H9 (cell line): ENCODE measurements at regions not wholly inside any gene's neighbourhood (a gene's known extent, or its start where the extent isn't known, plus 50 kb on each side); places are given as distances from the start of the nearest gene placed in this dataset.

Experiments
- DNase-seq: peaks from one replicate; pipeline ENCODE4 v3.0.0-alpha.2; 2017
- H2AFZ ChIP-seq: one replicate; pipeline ENCODE4 v1.6.1; 2013; ENCODE audit warnings: mild to moderate bottlenecking, low read length, control low read depth, moderate library complexity
- H2AK5ac ChIP-seq: 2 replicates; pipeline ENCODE4 v1.6.1; 2013; ENCODE audit warnings: low read length, control low read depth, mixed read lengths; ENCODE audit not compliant: insufficient read length
- H2BK120ac ChIP-seq: one replicate; pipeline ENCODE4 v1.6.1; 2013; ENCODE audit warnings: low read depth, mild to moderate bottlenecking, low read length, control low read depth, inconsistent platforms; ENCODE audit not compliant: poor library complexity, severe bottlenecking
- H2BK12ac ChIP-seq: 2 replicates; pipeline ENCODE4 v1.6.1; 2013; ENCODE audit warnings: low read length, control low read depth, mixed read lengths, low read depth; ENCODE audit not compliant: insufficient read length
- H2BK15ac ChIP-seq: 2 replicates; pipeline ENCODE4 v1.6.1; 2013; ENCODE audit warnings: low read depth, low read length, control low read depth
- H2BK20ac ChIP-seq: one replicate; pipeline ENCODE4 v1.6.1; 2013; ENCODE audit warnings: low read depth, mild to moderate bottlenecking, low read length, control low read depth, inconsistent platforms; ENCODE audit not compliant: poor library complexity, severe bottlenecking
- H2BK5ac ChIP-seq: 2 replicates; pipeline ENCODE4 v1.6.1; 2013; ENCODE audit warnings: low read length, control low read depth, mixed read lengths; ENCODE audit not compliant: insufficient read length
- H3K14ac ChIP-seq: 2 replicates; pipeline ENCODE4 v1.6.1; 2013; ENCODE audit warnings: low read length, control low read depth; ENCODE audit not compliant: insufficient read depth
- H3K18ac ChIP-seq: 2 replicates; pipeline ENCODE4 v1.6.1; 2013; ENCODE audit warnings: low read depth, mild to moderate bottlenecking, mixed read lengths, low read length, control low read depth; ENCODE audit not compliant: insufficient read length
- H3K23ac ChIP-seq: 2 replicates; pipeline ENCODE4 v1.6.1; 2013; ENCODE audit warnings: low read length, control low read depth, mixed read lengths, low read depth; ENCODE audit not compliant: insufficient read length
- H3K23me2 ChIP-seq: 2 replicates; pipeline ENCODE4 v1.6.1; 2013; ENCODE audit warnings: low read depth, mild to moderate bottlenecking, mixed read lengths, low read length, control low read depth; ENCODE audit not compliant: insufficient read length, poor library complexity, severe bottlenecking
- H3K27ac ChIP-seq: 2 replicates; pipeline ENCODE4 v1.5.1; 2013; ENCODE audit warnings: low read length, control low read depth, mixed read lengths, low read depth; ENCODE audit not compliant: insufficient read length
- H3K27me3 ChIP-seq: 2 replicates; pipeline ENCODE4 v1.6.1; 2013; ENCODE audit warnings: low read length, control low read depth, inconsistent platforms; ENCODE audit not compliant: insufficient read depth
- H3K4ac ChIP-seq: 2 replicates; pipeline ENCODE4 v1.6.1; 2013; ENCODE audit warnings: low read depth, mild to moderate bottlenecking, control low read depth, inconsistent platforms, low read length, moderate library complexity
- H3K4me1 ChIP-seq: 2 replicates; pipeline ENCODE4 v1.6.1; 2013; ENCODE audit warnings: low read length, control low read depth, inconsistent platforms; ENCODE audit not compliant: insufficient read depth
- H3K4me2 ChIP-seq: 2 replicates; pipeline ENCODE4 v1.6.1; 2013; ENCODE audit warnings: low read length, control low read depth, mixed read lengths; ENCODE audit not compliant: insufficient read length, insufficient read depth
- H3K56ac ChIP-seq: 2 replicates; pipeline ENCODE4 v1.6.1; 2013; ENCODE audit warnings: low read depth, mild to moderate bottlenecking, mixed read lengths, low read length, control low read depth; ENCODE audit not compliant: insufficient read length
- H3K79me1 ChIP-seq: 2 replicates; pipeline ENCODE4 v1.6.1; 2013; ENCODE audit warnings: low read depth, mild to moderate bottlenecking, moderate library complexity, low read length, control low read depth, inconsistent platforms; ENCODE audit not compliant: insufficient read depth, poor library complexity, severe bottlenecking
- H3K79me2 ChIP-seq: 2 replicates; pipeline ENCODE4 v1.6.1; 2013; ENCODE audit warnings: low read length, control low read depth, inconsistent platforms; ENCODE audit not compliant: insufficient read depth
- H3K9ac ChIP-seq: 2 replicates; pipeline ENCODE4 v1.6.1; 2013; ENCODE audit warnings: low read length, control low read depth, mixed read lengths; ENCODE audit not compliant: insufficient read length; ENCODE audit errors: extremely low read depth
- H3K9me3 ChIP-seq: one replicate; pipeline ENCODE4 v1.6.1; 2013; ENCODE audit warnings: low read depth, low read length, inconsistent platforms; ENCODE audit not compliant: control insufficient read depth
- H3T11ph ChIP-seq: one replicate; pipeline ENCODE4 v1.6.1; 2013; ENCODE audit warnings: mild to moderate bottlenecking, low read length, control low read depth, inconsistent platforms
- H4K20me1 ChIP-seq: one replicate; pipeline ENCODE4 v1.6.1; 2013; ENCODE audit not compliant: control insufficient read depth, insufficient read length, insufficient read depth
- H4K5ac ChIP-seq: 2 replicates; pipeline ENCODE4 v1.6.1; 2013; ENCODE audit warnings: low read depth, mild to moderate bottlenecking, mixed read lengths, low read length, control low read depth; ENCODE audit not compliant: insufficient read length
- H4K8ac ChIP-seq: replicated peaks from 2 replicates; pipeline ENCODE4 v1.6.1; 2013; ENCODE audit warnings: low read length, control low read depth, mixed read lengths, low read depth; ENCODE audit not compliant: insufficient read length
- H4K91ac ChIP-seq: 2 replicates; pipeline ENCODE4 v1.6.1; 2013; ENCODE audit warnings: low read depth, mild to moderate bottlenecking, moderate library complexity, mixed read lengths, low read length, control low read depth; ENCODE audit not compliant: insufficient read length
- H3K27ac Mint-ChIP-seq, 3 experiments: 2 replicates in 2 of 3; 3 replicates in 1 of 3; pipeline ENCODE4 v1.8.0; 2020 to 2021; ENCODE audit warnings: mixed read lengths in 3 of 3, mild to moderate bottlenecking in 1 of 3, moderate library complexity in 1 of 3
- H3K27me3 Mint-ChIP-seq: 2 replicates; pipeline ENCODE4 v1.8.0; 2021; ENCODE audit warnings: low read depth, mild to moderate bottlenecking, moderate library complexity, mixed read lengths
- H3K36me3 Mint-ChIP-seq, 3 experiments: 2 replicates in 2 of 3; 3 replicates in 1 of 3; pipeline ENCODE4 v1.8.0; 2020 to 2021; ENCODE audit warnings: low read depth in 3 of 3, mixed read lengths in 3 of 3; ENCODE audit not compliant: insufficient read depth in 1 of 3
- H3K4me1 Mint-ChIP-seq, 2 experiments: 2 replicates each; pipeline ENCODE4 v1.8.0; 2020; ENCODE audit warnings: mixed read lengths in 2 of 2
- H3K4me3 Mint-ChIP-seq, 2 experiments: 2 replicates in 1 of 2; 3 replicates in 1 of 2; pipeline ENCODE4 v1.8.0; 2020 to 2021; ENCODE audit warnings: mild to moderate bottlenecking in 2 of 2, mixed read lengths in 2 of 2, moderate library complexity in 1 of 2
- H3K9me3 Mint-ChIP-seq, 2 experiments: 2 replicates in 1 of 2; 3 replicates in 1 of 2; pipeline ENCODE4 v1.8.0; 2020; ENCODE audit warnings: mild to moderate bottlenecking in 2 of 2, mixed read lengths in 2 of 2, moderate library complexity in 1 of 2
- CTCF ChIP-seq: fragments of 200-600 bp; sonication (generic); conservative IDR thresholded peaks from 3 replicates; pipeline ENCODE4 v1.8.0; 2021; ENCODE audit warnings: antibody characterized with exemption, mild to moderate bottlenecking
- WGBS: extraction: QIAGEN DNeasy Blood & Tissue Kit; methylation state at CpG from one replicate; pipeline ENCODE4 v1.1.7; 2013; ENCODE audit warnings: missing lambda C conversion rate, low lambda C conversion rate, mixed read lengths; ENCODE audit not compliant: insufficient read length; ENCODE audit errors: extremely low coverage; 5-methylcytosine and 5-hydroxymethylcytosine counted together

- no peak for TF ChIP-seq CTCF
Observed at GRCh38 chr4:177761692-177762091, 319.5 kb upstream of the AGA start.

More at GRCh38 chr4:177761692-177762091, 319.5 kb upstream of the AGA start:
- no peak overlapping the region for H3K9ac ChIP-seq
- DNase-seq = no peak
- no peak overlapping the region for H3K14ac ChIP-seq
- no peaks in the 10 kb centered on the region for H3K79me1 ChIP-seq
- H3K27ac Mint-ChIP-seq = no peak overlapping the region
- no peaks in the 10 kb centered on the region for H3K79me2 ChIP-seq
- no peaks in the 10 kb centered on the region for H3K4me1 Mint-ChIP-seq
- no peak overlapping the region for H2BK12ac ChIP-seq
- no peak overlapping the region for H3K4me3 Mint-ChIP-seq
- H3K9me3 ChIP-seq = no peaks in the 10 kb centered on the region
- no peak overlapping the region for H2AK5ac ChIP-seq
- H3K27me3 Mint-ChIP-seq = no peaks in the 10 kb centered on the region; the same call in 1 of the 2 replicates
- H2BK5ac ChIP-seq = no peak overlapping the region
- no peak overlapping the region for H2AFZ ChIP-seq
- no peaks in the 10 kb centered on the region for H3K4me1 ChIP-seq
- no peak overlapping the region for H4K8ac ChIP-seq
- H3T11ph ChIP-seq = no peak overlapping the region
- H2BK120ac ChIP-seq = no peak overlapping the region
- H2BK20ac ChIP-seq = no peak overlapping the region
- no peak overlapping the region for H3K27ac ChIP-seq
- no peak overlapping the region for H2BK15ac ChIP-seq
- H3K56ac ChIP-seq = no peak overlapping the region
- no peak overlapping the region for H3K4ac ChIP-seq
- H3K27me3 ChIP-seq = no peaks in the 10 kb centered on the region
- H4K5ac ChIP-seq = no peak overlapping the region
- no peak overlapping the region for H4K91ac ChIP-seq
- H3K18ac ChIP-seq = no peak overlapping the region
- H3K36me3 Mint-ChIP-seq = no peaks in the 10 kb centered on the region; a peak in 1 of 7 replicates
- H3K23ac ChIP-seq = no peak overlapping the region
- no peak overlapping the region for H3K4me2 ChIP-seq
- no peaks in the 10 kb centered on the region for H4K20me1 ChIP-seq
- no peaks in the 10 kb centered on the region for H3K9me3 Mint-ChIP-seq
- WGBS = no CpG with 5 or more reads among the region's 12 CpGs
- H3K23me2 ChIP-seq = no peaks in the 10 kb centered on the region
